Left lung (tissue), 4 donors: ENCODE measurements at regions not wholly inside any gene's neighbourhood (a gene's known extent, or its start where the extent isn't known, plus 50 kb on each side); places are given as distances from the start of the nearest gene placed in this dataset.

ENCODE experiments used
- ATAC-seq: fragments of 200-7000 bp; cut with Tn5 transposase; one replicate; pipeline ENCODE4 v1.9.1; 2020; ENCODE audit warnings: moderate library complexity
- DNase-seq, 4 donors: peaks; one replicate each; pipeline ENCODE4 v3.0.0-alpha.2; 2013 to 2020
- H3K27ac ChIP-seq, 2 donors: fragments of 200-600 bp; sonication (generic) in 1 of 2; one replicate each; pipeline versions ENCODE4 v1.5.0 to v1.8.0; 2020 to 2021
- H3K27me3 ChIP-seq, 2 donors: fragments of 200-600 bp; sonication (generic) in 1 of 2; one replicate each; pipeline versions ENCODE4 v1.5.0 to v1.8.0; 2020 to 2021
- H3K36me3 ChIP-seq, 2 donors: fragments of 200-600 bp; sonication (generic) in 1 of 2; one replicate each; pipeline versions ENCODE4 v1.5.0 to v1.8.0; 2020 to 2021
- H3K4me1 ChIP-seq, 2 donors: fragments of 200-600 bp; one replicate each; pipeline ENCODE4 v1.8.0; 2021
- H3K4me3 ChIP-seq, 2 donors: fragments of 200-600 bp; sonication (generic) in 1 of 2; one replicate each; pipeline versions ENCODE4 v1.5.0 to v1.8.0; 2020 to 2021; ENCODE audit warnings: mild to moderate bottlenecking in 1 of 2
- H3K9me3 ChIP-seq, 2 donors: fragments of 200-600 bp; sonication (generic) in 1 of 2; one replicate each; pipeline versions ENCODE4 v1.5.0 to v1.8.0; 2020 to 2021
- CTCF ChIP-seq, 2 donors: fragments of 200-600 bp; sonication (generic) in 1 of 2; IDR thresholded peaks; one replicate each; pipeline versions ENCODE4 v1.5.0 to v1.8.0; 2021; ENCODE audit warnings: antibody characterized with exemption in 2 of 2
- intact Hi-C, 2 donors: fragments of 100-400 bp; cut with DNase I; formaldehyde crosslinking; loops; one replicate each; pipeline versions ENCODE4 v1.11.2 to v1.14.2; 2022
- donor health status: DM: no; HTN: yes; CAD: no.
- donor health status: DM: no; HTN: no; CAD: no.

- no peak overlapping the region for H3K27ac ChIP-seq
- no peak for TF ChIP-seq CTCF (IDR thresholded peaks at IDR 0.05)
- DNase-seq (no peak), ATAC-seq (no peak)
- H3K27me3 ChIP-seq: no peaks in the 10 kb centered on the region
- no peaks in the 10 kb centered on the region for H3K36me3 ChIP-seq
- no peaks in the 10 kb centered on the region for H3K9me3 ChIP-seq
- H3K4me1 ChIP-seq: no peaks in the 10 kb centered on the region
- intact Hi-C loops: no loop called here
- no peak overlapping the region for H3K4me3 ChIP-seq
These were observed 75.1 kb upstream of the FAM216B start for GRCh38 chr13:42706286-42706685.

DNA sequence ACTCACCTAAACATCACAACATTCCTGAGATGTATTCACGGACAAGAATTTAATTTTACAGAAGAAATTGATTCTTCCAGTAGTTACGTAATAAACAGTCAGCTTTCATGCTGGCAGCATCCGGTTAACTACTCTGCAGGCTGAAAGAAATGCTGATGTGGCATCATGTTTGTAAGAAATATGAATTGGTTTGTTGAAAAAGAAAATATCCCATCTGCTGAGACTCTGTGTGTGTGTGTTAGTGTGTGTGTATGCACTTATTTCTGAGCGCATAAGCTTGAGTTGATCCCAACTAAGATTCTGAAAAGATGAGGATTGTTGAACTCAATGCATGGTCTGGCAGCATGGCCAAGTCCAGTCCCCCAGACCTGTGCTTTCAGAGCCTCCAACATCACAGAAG, 74.3 kb upstream of the FAM216B start:
- intact Hi-C loops: no loop called here
- no peaks in the 10 kb centered on the region for H3K4me1 ChIP-seq
- H3K27me3 ChIP-seq: no peaks in the 10 kb centered on the region
- H3K27ac ChIP-seq: peak overlapping the region in 1 of 2 donors; percentile 43
- ATAC-seq (no peak), DNase-seq (peak in 2 of 4 donors; percentile 11 to 32)
- no peaks in the 10 kb centered on the region for H3K9me3 ChIP-seq
- H3K4me3 ChIP-seq: no peak overlapping the region
- H3K36me3 ChIP-seq: no peaks in the 10 kb centered on the region
- TF ChIP-seq CTCF (IDR thresholded peaks at IDR 0.05): no peak

- no peak for TF ChIP-seq CTCF (IDR thresholded peaks at IDR 0.05)
These were observed 73.8 kb upstream of the FAM216B start for GRCh38 chr13:42707586-42707985.

GRCh38 chr13:42708391-42708790, 73.0 kb upstream of the FAM216B start:
- H3K27me3 ChIP-seq: no peaks in the 10 kb centered on the region
- no peaks in the 10 kb centered on the region for H3K4me1 ChIP-seq
- H3K36me3 ChIP-seq: no peaks in the 10 kb centered on the region
- no peaks in the 10 kb centered on the region for H3K9me3 ChIP-seq
- ATAC-seq (no peak), DNase-seq (no peak)
- peak overlapping the region in 1 of 2 donors; percentile 43 for H3K27ac ChIP-seq
- intact Hi-C loops: no loop called here
- H3K4me3 ChIP-seq: no peak overlapping the region
- no peak for TF ChIP-seq CTCF (IDR thresholded peaks at IDR 0.05)

More at GRCh38 chr13:42707586-42707985, 73.8 kb upstream of the FAM216B start:
- intact Hi-C loops: no loop called here
- Histone ChIP-seq H3K27me3 (no peaks in the 10 kb centered on the region), H3K4me3 (no peak overlapping the region), H3K9me3 (no peaks in the 10 kb centered on the region), H3K36me3 (no peaks in the 10 kb centered on the region), H3K4me1 (no peaks in the 10 kb centered on the region), H3K27ac (peak overlapping the region in 1 of 2 donors; percentile 43)
- DNase-seq (no peak), ATAC-seq (peak; percentile 15)

- H3K4me3 ChIP-seq: no peak overlapping the region
- no peaks in the 10 kb centered on the region for H3K4me1 ChIP-seq
- no peaks in the 10 kb centered on the region for H3K9me3 ChIP-seq
- no peak for TF ChIP-seq CTCF (IDR thresholded peaks at IDR 0.05)
- no peak overlapping the region for H3K27ac ChIP-seq
- H3K27me3 ChIP-seq: no peaks in the 10 kb centered on the region
- no peaks in the 10 kb centered on the region for H3K36me3 ChIP-seq
- ATAC-seq: no peak
- DNase-seq: no peak
- intact Hi-C loops: no loop called here
These were observed 72.1 kb upstream of the FAM216B start for GRCh38 chr13:42709276-42709675.
